K562 (cell line): ENCODE measurements at regions not wholly inside any gene's neighbourhood (a gene's known extent, or its start where the extent isn't known, plus 50 kb on each side); places are given as distances from the start of the nearest gene placed in this dataset.

Source experiments
- AFF4 ChIP-seq: sonication (generic); formaldehyde crosslinking; IDR thresholded peaks from 2 replicates; pipeline ENCODE4 v1.8.0; 2023; ENCODE audit warnings: mild to moderate bottlenecking, missing genetic modification reagents
- CREB1 ChIP-seq, 2 experiments: sonication (generic) in 1 of 2; formaldehyde crosslinking in 1 of 2; IDR thresholded peaks; 2 replicates each; pipeline versions ENCODE4 v1.6.1 to v1.8.0; 2012 to 2022; ENCODE audit warnings: inconsistent platforms in 1 of 2, mild to moderate bottlenecking in 1 of 2, missing genetic modification reagents in 1 of 2, moderate library complexity in 1 of 2
- E2F6 ChIP-seq, 2 experiments: IDR thresholded peaks; 2 replicates each; pipeline ENCODE4 v1.6.1; 2011; ENCODE audit warnings: borderline replicate concordance in 1 of 2, control low read depth in 1 of 2, low read depth in 1 of 2, low read length in 1 of 2, mild to moderate bottlenecking in 1 of 2, mixed read lengths in 1 of 2, moderate library complexity in 1 of 2; ENCODE audit not compliant: insufficient read depth in 1 of 2, insufficient read length in 1 of 2, poor library complexity in 1 of 2, severe bottlenecking in 1 of 2; ENCODE audit errors: extremely low read depth in 1 of 2
- ETV5 ChIP-seq: sonication (generic); formaldehyde crosslinking; IDR thresholded peaks from 2 replicates; pipeline ENCODE4 v1.4.0; 2020; ENCODE audit warnings: low read depth, mild to moderate bottlenecking, missing genetic modification reagents
- GABPB1 ChIP-seq: sonication (generic); formaldehyde crosslinking; IDR thresholded peaks from 2 replicates; pipeline ENCODE4 v1.8.0; 2022; ENCODE audit warnings: mild to moderate bottlenecking, missing genetic modification reagents
- LCOR ChIP-seq: sonication (generic); formaldehyde crosslinking; IDR thresholded peaks from 2 replicates; pipeline ENCODE4 v1.8.0; 2022; ENCODE audit warnings: mild to moderate bottlenecking, missing genetic modification reagents
- POLR2A ChIP-seq: fragments of 450-650 bp; conservative IDR thresholded peaks from 2 replicates; pipeline ENCODE4 v1.6.1; 2016
- SMAD1 ChIP-seq: fragments of 150-350 bp; IDR thresholded peaks from 2 replicates; pipeline ENCODE4 v1.6.1; 2014; ENCODE audit warnings: low read length, low read depth; ENCODE audit not compliant: partially characterized antibody
- SPI1 ChIP-seq: IDR thresholded peaks from 2 replicates; pipeline ENCODE4 v1.6.1; 2011; ENCODE audit warnings: low read depth, low read length, control low read depth, borderline replicate concordance
- TFAP4 ChIP-seq: sonication (generic); formaldehyde crosslinking; IDR thresholded peaks from 2 replicates; pipeline ENCODE4 v1.8.0; 2022; ENCODE audit warnings: missing genetic modification reagents, mild to moderate bottlenecking, moderate library complexity, borderline replicate concordance
- ZBTB49 ChIP-seq: sonication (generic); formaldehyde crosslinking; IDR thresholded peaks from 2 replicates; pipeline ENCODE4 v1.8.0; 2022; ENCODE audit warnings: missing genetic modification reagents, mild to moderate bottlenecking, borderline replicate concordance
- ZKSCAN8 ChIP-seq: fragments of 200-800 bp; sonication (Bioruptor generic); IDR thresholded peaks from 2 replicates; pipeline ENCODE4 v1.6.1; 2016; ENCODE audit warnings: missing genetic modification characterization, missing compliant biosample characterization
- ZNF212 ChIP-seq: fragments of 450-650 bp; formaldehyde crosslinking; IDR thresholded peaks from 2 replicates; pipeline ENCODE4 v1.4.0; 2020; ENCODE audit warnings: mild to moderate bottlenecking
- ZNF444 ChIP-seq: fragments of 250-450 bp; sonication (Bioruptor Pico); IDR thresholded peaks from 2 replicates; pipeline ENCODE4 v1.4.0; 2020; ENCODE audit warnings: mild to moderate bottlenecking, moderate library complexity
- TF ChIP-seq, protein P1 (sequence below), 2 experiments: fragments of 200-800 bp in 1 of 2; sonication (Bioruptor generic) in 1 of 2; sonication (generic) in 1 of 2; formaldehyde crosslinking in 1 of 2; IDR thresholded peaks in 1 of 2; conservative IDR thresholded peaks in 1 of 2; 2 replicates each; pipeline versions ENCODE4 v1.5.0 to v1.6.1; 2016 to 2020; ENCODE audit warnings: missing compliant biosample characterization in 1 of 2, missing genetic modification characterization in 1 of 2, missing genetic modification reagents in 1 of 2

DNA sequence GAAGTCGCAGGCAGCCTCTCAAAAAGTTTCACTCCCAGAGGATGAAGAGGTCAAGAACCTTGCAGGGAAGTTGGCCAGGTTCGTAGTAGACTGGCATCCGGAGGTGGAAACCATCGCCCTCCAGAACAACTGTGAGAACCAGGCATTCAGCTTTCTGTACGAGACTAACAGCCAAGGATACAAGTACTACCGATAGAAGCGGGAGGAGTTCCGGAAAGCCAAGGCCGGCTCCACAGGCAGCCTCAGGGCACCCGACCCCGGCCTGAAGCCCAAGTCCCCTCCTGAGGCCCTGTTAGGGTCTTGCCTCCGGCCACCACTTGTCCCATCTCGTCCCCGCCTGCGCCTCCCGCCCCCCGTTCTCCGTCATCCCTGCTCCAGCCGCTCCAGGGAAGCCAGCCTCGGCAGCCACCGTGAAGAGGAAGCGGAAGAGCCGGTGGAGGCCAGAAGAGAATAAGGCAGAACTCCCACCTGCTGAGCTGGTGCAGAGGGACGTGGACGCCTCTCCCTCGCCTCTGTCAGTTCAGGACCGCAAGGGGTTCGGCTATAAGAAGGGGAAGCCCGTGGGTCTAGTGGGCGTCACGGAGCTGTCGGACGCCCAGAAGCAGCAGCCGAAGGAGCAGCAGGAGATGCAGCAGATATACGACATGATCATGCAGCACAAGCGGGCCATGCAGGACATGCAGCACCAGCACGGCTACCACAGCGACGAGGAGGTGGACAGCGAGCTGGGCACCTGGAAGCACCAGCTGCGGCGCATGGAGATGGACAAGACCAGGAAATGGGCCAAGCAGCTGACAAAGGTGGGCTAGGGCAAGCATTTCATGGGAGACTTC is 366.8 kb upstream of the ATXN7L3B start (continued):
- no peak for TF ChIP-seq CREB1 (IDR thresholded peaks at IDR 0.05)
- peak; percentile 33; the same call in 1 of the 2 replicates for TF ChIP-seq CREB1 (CRISPR knock-in tag; IDR thresholded peaks at IDR 0.05)
- TF ChIP-seq ZKSCAN8 (CRISPR knock-in tag), result no peak
- TF ChIP-seq GABPB1 (CRISPR knock-in tag), result peak; percentile 54; the same call in 1 of the 2 replicates
- TF ChIP-seq AFF4 (CRISPR knock-in tag), result peak; percentile 77; the same call in 1 of the 2 replicates
- peak; percentile 18; the same call in 1 of the 2 replicates for TF ChIP-seq ETV5 (CRISPR knock-in tag)
- peak; percentile 48; the same call in 1 of the 2 replicates for TF ChIP-seq LCOR
- TF ChIP-seq ZBTB49, result 0 out of 2 replicates have a peak, but pooled peaks have one; percentile 23
- no peak for TF ChIP-seq ZNF444 (CRISPR knock-in tag)
- TF ChIP-seq SPI1, result peak; percentile 74; the same call in 1 of the 2 replicates
- no peak for TF ChIP-seq ZNF212 (CRISPR knock-in tag)
- TF ChIP-seq POLR2A, result peak; percentile 60; the same call in 1 of the 2 replicates
- peak; percentile 46 to 51 for TF ChIP-seq E2F6 (IDR thresholded peaks at IDR 0.05; ENCODE audit: borderline replicate concordance in 1 of 2, extremely low read depth in 1 of 2, insufficient read depth in 1 of 2, insufficient read length in 1 of 2, low read depth in 1 of 2, low read length in 1 of 2, poor library complexity in 1 of 2, severe bottlenecking in 1 of 2)
- no peak for TF ChIP-seq SMAD1
- TF ChIP-seq TFAP4 (CRISPR knock-in tag), result peak; percentile 62; the same call in 1 of the 2 replicates
- TF ChIP-seq, protein P1, sequence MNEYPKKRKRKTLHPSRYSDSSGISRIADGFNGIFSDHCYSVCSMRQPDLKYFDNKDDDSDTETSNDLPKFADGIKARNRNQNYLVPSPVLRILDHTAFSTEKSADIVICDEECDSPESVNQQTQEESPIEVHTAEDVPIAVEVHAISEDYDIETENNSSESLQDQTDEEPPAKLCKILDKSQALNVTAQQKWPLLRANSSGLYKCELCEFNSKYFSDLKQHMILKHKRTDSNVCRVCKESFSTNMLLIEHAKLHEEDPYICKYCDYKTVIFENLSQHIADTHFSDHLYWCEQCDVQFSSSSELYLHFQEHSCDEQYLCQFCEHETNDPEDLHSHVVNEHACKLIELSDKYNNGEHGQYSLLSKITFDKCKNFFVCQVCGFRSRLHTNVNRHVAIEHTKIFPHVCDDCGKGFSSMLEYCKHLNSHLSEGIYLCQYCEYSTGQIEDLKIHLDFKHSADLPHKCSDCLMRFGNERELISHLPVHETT (CRISPR knock-in tag; conservative IDR thresholded peaks at IDR 0.05 in 1 of 2, IDR thresholded peaks at IDR 0.05 in 1 of 2), result 0 out of 4 replicates have a peak, but pooled peaks of 1 of the 2 experiments have one; percentile 36
